ENCODE measurements at regions not wholly inside any gene's neighbourhood (a gene's known extent, or its start where the extent isn't known, plus 50 kb on each side); places are given as distances from the start of the nearest gene placed in this dataset.

GRCh38 chr4:181249031-181249430, 994.2 kb upstream of the TENM3 start:
- no peak for DNase-seq (ENCODE audit: low read depth in 2 of 2)

GRCh38 chr4:181254771-181255170, 988.4 kb upstream of the TENM3 start:
- DNase-seq (ENCODE audit: low read depth in 2 of 2): no peak

GRCh38 chr4:181258569-181258968, 984.6 kb upstream of the TENM3 start:
- DNase-seq (ENCODE audit: low read depth in 2 of 2): no peak

GRCh38 chr4:181259081-181259709, 984.0 kb upstream of the TENM3 start:
- no peak for DNase-seq (ENCODE audit: low read depth in 2 of 2)

GRCh38 chr4:181261279-181261678, 981.9 kb upstream of the TENM3 start:
- DNase-seq (ENCODE audit: low read depth in 2 of 2): no peak

GRCh38 chr4:181264893-181265292, 978.3 kb upstream of the TENM3 start:
- no peak for DNase-seq (ENCODE audit: low read depth in 2 of 2)

GRCh38 chr4:181265370-181265769, 977.8 kb upstream of the TENM3 start:
- DNase-seq (ENCODE audit: low read depth in 2 of 2): no peak

GRCh38 chr4:181271116-181271640, 972.0 kb upstream of the TENM3 start:
- no peak for DNase-seq (ENCODE audit: low read depth in 2 of 2)

- DNase-seq (ENCODE audit: low read depth in 2 of 2): no peak
Measured at GRCh38 chr4:181272422-181272821, 970.8 kb upstream of the TENM3 start.

GRCh38 chr4:181278941-181279340, 964.3 kb upstream of the TENM3 start:
- no peak for DNase-seq (ENCODE audit: low read depth in 2 of 2)

- no peak for DNase-seq (ENCODE audit: low read depth in 2 of 2)
Measured at GRCh38 chr4:181281451-181281850, 961.8 kb upstream of the TENM3 start.

GRCh38 chr4:181289198-181289597, 954.0 kb upstream of the TENM3 start:
- DNase-seq (ENCODE audit: low read depth in 2 of 2): no peak

- DNase-seq (ENCODE audit: low read depth in 2 of 2): no peak
Measured at GRCh38 chr4:181291615-181292014, 951.6 kb upstream of the TENM3 start.

GRCh38 chr4:181293014-181293413, 950.2 kb upstream of the TENM3 start:
- DNase-seq (ENCODE audit: low read depth in 2 of 2): no peak

GRCh38 chr4:181293541-181293940, 949.7 kb upstream of the TENM3 start:
- DNase-seq (ENCODE audit: low read depth in 2 of 2): no peak

GRCh38 chr4:181294421-181294820, 948.8 kb upstream of the TENM3 start:
- DNase-seq (ENCODE audit: low read depth in 2 of 2): no peak

- DNase-seq (ENCODE audit: low read depth in 2 of 2): no peak
Measured at GRCh38 chr4:181301735-181302710, 941.2 kb upstream of the TENM3 start.

GRCh38 chr4:181307824-181308223, 935.4 kb upstream of the TENM3 start:
- no peak for DNase-seq (ENCODE audit: low read depth in 2 of 2)

GRCh38 chr4:181308476-181309312, 934.5 kb upstream of the TENM3 start:
- DNase-seq (ENCODE audit: low read depth in 2 of 2): no peak

- no peak for DNase-seq (ENCODE audit: low read depth in 2 of 2)
Measured at GRCh38 chr4:181312066-181312465, 931.1 kb upstream of the TENM3 start.

GRCh38 chr4:181319629-181320028, 923.6 kb upstream of the TENM3 start:
- DNase-seq (ENCODE audit: low read depth in 2 of 2): no peak

GRCh38 chr4:181323061-181323460, 920.1 kb upstream of the TENM3 start:
- DNase-seq (ENCODE audit: low read depth in 2 of 2): no peak

Data from stimulated activated CD8-positive, alpha-beta memory T cell treated with anti-CD3 and anti-CD28 coated beads, Interleukin-7, amount 100 ng/mL, for 1 hour (primary cell).